Stimulated activated CD4-positive, alpha-beta T cell treated with anti-CD3 and anti-CD28 coated beads, Interleukin-1b, Interleukin-23, amount 100 ng/mL, for 48 hours (primary cell): ENCODE measurements at regions not wholly inside any gene's neighbourhood (a gene's known extent, or its start where the extent isn't known, plus 50 kb on each side); places are given as distances from the start of the nearest gene placed in this dataset.
"Not testable (repeated sequence)": the region's sequence is repeated elsewhere in the genome, so short reads cannot be mapped to it uniquely, and the experiment has no call there.

Source experiments
- DNase-seq: peaks from one replicate; pipeline ENCODE4 v3.0.0-alpha.2; 2020

GRCh38 chr5:63306909-63307308, 655.3 kb downstream of the HTR1A start:
- no peak for DNase-seq

GRCh38 chr5:63293317-63293716, 668.9 kb downstream of the HTR1A start:
- DNase-seq = no peak

GRCh38 chr5:63286724-63287123, 675.5 kb downstream of the HTR1A start:
- no peak for DNase-seq

- no peak for DNase-seq
These were observed 684.8 kb downstream of the LRRC70 start for GRCh38 chr5:63263411-63263810.

GRCh38 chr5:63262185-63262981, 683.8 kb downstream of the LRRC70 start:
- no peak for DNase-seq

- no peak for DNase-seq
These were observed 683.1 kb downstream of the LRRC70 start for GRCh38 chr5:63261695-63262094.

- no peak for DNase-seq
These were observed 677.0 kb downstream of the LRRC70 start for GRCh38 chr5:63255594-63255993.

GRCh38 chr5:63250939-63251338, 672.3 kb downstream of the LRRC70 start:
- no peak for DNase-seq

- no peak for DNase-seq
These were observed 671.3 kb downstream of the LRRC70 start for GRCh38 chr5:63249960-63250359.

GRCh38 chr5:63247651-63248050, 669.0 kb downstream of the LRRC70 start:
- no peak for DNase-seq

- DNase-seq = no peak
These were observed 666.7 kb downstream of the LRRC70 start for GRCh38 chr5:63245271-63245670.

- DNase-seq = no peak
These were observed 661.6 kb downstream of the LRRC70 start for GRCh38 chr5:63240063-63240755.

- DNase-seq = no peak
These were observed 655.3 kb downstream of the LRRC70 start for GRCh38 chr5:63233911-63234310.

- DNase-seq = no peak
These were observed 654.7 kb downstream of the LRRC70 start for GRCh38 chr5:63233361-63233760.

- DNase-seq = no peak
These were observed 652.1 kb downstream of the LRRC70 start for GRCh38 chr5:63230754-63231153.

GRCh38 chr5:63228154-63228553, 649.5 kb downstream of the LRRC70 start:
- DNase-seq = no peak

GRCh38 chr5:63220244-63220643, 641.6 kb downstream of the LRRC70 start:
- DNase-seq = no peak

GRCh38 chr5:63217422-63217821, 638.8 kb downstream of the LRRC70 start:
- no peak for DNase-seq

GRCh38 chr5:63213256-63213655, 634.6 kb downstream of the LRRC70 start:
- DNase-seq = no peak

- DNase-seq = no peak
These were observed 633.0 kb downstream of the LRRC70 start for GRCh38 chr5:63211448-63212132.

- DNase-seq = no peak
These were observed 627.4 kb downstream of the LRRC70 start for GRCh38 chr5:63205976-63206375.

GRCh38 chr5:63201738-63202137, 623.1 kb downstream of the LRRC70 start:
- DNase-seq = no peak

GRCh38 chr5:63194126-63194525, 615.5 kb downstream of the LRRC70 start:
- DNase-seq = no peak

- DNase-seq = not testable (repeated sequence)
These were observed 601.6 kb downstream of the LRRC70 start for GRCh38 chr5:63180190-63180589.
